Hematopoietic multipotent progenitor cell (in vitro differentiated cells): ENCODE measurements at regions not wholly inside any gene's neighbourhood (a gene's known extent, or its start where the extent isn't known, plus 50 kb on each side); places are given as distances from the start of the nearest gene placed in this dataset.

Experiments used
- DNase-seq, 3 donors: peaks; one replicate each; pipeline ENCODE4 v3.0.0-alpha.2; 2011 to 2015; ENCODE audit warnings: low read depth in 2 of 3, low spot score in 2 of 3

- no peak for DNase-seq
Measured at GRCh38 chr5:71862507-71863060, 143.5 kb downstream of the CARTPT start.

- no peak for DNase-seq
Measured at GRCh38 chr5:71864730-71865601, 145.9 kb downstream of the CARTPT start.

GRCh38 chr5:71865665-71866320 lies 146.7 kb downstream of the CARTPT start:
- DNase-seq: no peak

- no peak for DNase-seq
Measured at GRCh38 chr5:71872311-71872864, 153.3 kb downstream of the CARTPT start.

- DNase-seq: no peak
Measured at GRCh38 chr5:71873191-71873591, 154.1 kb downstream of the CARTPT start.

- DNase-seq: no peak
Measured at GRCh38 chr5:71874521-71874920, 155.4 kb downstream of the CARTPT start.

GRCh38 chr5:71877511-71877910 lies 158.4 kb downstream of the CARTPT start:
- no peak for DNase-seq

GRCh38 chr5:71880536-71880935 lies 161.5 kb downstream of the CARTPT start:
- no peak for DNase-seq

- no peak for DNase-seq
Measured at GRCh38 chr5:71882826-71883741, 164.0 kb downstream of the CARTPT start.

GRCh38 chr5:71883742-71884103 lies 164.6 kb downstream of the CARTPT start:
- DNase-seq: no peak

GRCh38 chr5:71884926-71885325 lies 165.9 kb downstream of the CARTPT start:
- no peak for DNase-seq

- DNase-seq: no peak
Measured at GRCh38 chr5:71886406-71886805, 167.3 kb downstream of the CARTPT start.

- peak in 2 of 3 donors; percentile 18 to 44 for DNase-seq
Measured at GRCh38 chr5:71887680-71888079, 168.6 kb downstream of the CARTPT start.

- no peak for DNase-seq
Measured at GRCh38 chr5:71891406-71891805, 172.3 kb downstream of the CARTPT start.

GRCh38 chr5:71891856-71892255 lies 172.8 kb downstream of the CARTPT start:
- no peak for DNase-seq

- DNase-seq: no peak
Measured at GRCh38 chr5:71892641-71893365, 173.7 kb downstream of the CARTPT start.

GRCh38 chr5:71893451-71893850 lies 174.4 kb downstream of the CARTPT start:
- no peak for DNase-seq

GRCh38 chr5:71894091-71894490 lies 175.0 kb downstream of the CARTPT start:
- DNase-seq: no peak

- DNase-seq: no peak
Measured at GRCh38 chr5:71895546-71895945, 176.5 kb downstream of the CARTPT start.

- no peak for DNase-seq
Measured at GRCh38 chr5:71899865-71900342, 180.8 kb downstream of the CARTPT start.
